ENCODE measurements at regions not wholly inside any gene's neighbourhood (a gene's known extent, or its start where the extent isn't known, plus 50 kb on each side); places are given as distances from the start of the nearest gene placed in this dataset.

DNA sequence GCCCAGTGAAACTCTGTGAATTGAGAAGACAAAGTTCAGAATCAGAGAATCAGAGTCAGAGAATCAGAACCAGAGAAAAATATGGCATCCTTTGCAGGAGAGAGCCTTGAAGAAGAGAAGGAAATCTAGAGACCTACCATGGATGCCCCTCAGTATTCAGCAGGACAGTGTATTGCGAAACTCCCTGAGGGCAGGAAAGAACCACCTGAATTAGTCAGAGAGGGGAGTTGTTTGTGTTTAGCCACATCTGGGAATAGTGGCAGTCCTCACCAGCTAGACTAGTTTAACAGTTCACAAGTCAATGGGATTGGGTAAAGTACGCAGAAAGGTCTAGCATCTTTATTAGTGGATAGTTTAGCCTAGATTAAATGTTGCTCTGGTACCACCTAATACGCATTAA, 1252.9 kb downstream of the CDY2B start:
- dilution Hi-C loops (cut with MboI; ENCODE audit: extremely low pct_ligation_motif_present, low sequenced_read_pairs) (no loop called here), intact Hi-C loops (cut with micrococcal nuclease) (no loop called here)
- FAIRE-seq: no peak
- Histone ChIP-seq H3K4me3 (replicated peaks in 1 of 3; ENCODE audit: insufficient read depth in 1 of 3, low read depth in 1 of 3, low read length in 3 of 3) (no peak overlapping the region), H3K27ac (ENCODE audit: insufficient read depth, low read depth, low read length) (no peak overlapping the region), H3K4me1 (ENCODE audit: control insufficient read depth, extremely low read depth, insufficient read depth, low read length) (no peaks in the 10 kb centered on the region), H2AFZ (ENCODE audit: low read depth, low read length) (no peak overlapping the region), H3K9me1 (replicated peaks; ENCODE audit: control insufficient read depth, extremely low read depth, insufficient read depth, low read length) (no peaks in the 10 kb centered on the region), H3K36me3 (ENCODE audit: control insufficient read depth in 2 of 2, extremely low read depth in 1 of 2, insufficient read depth in 2 of 2, low read length in 2 of 2) (no peaks in the 10 kb centered on the region), H4K20me1 (replicated peaks; ENCODE audit: control insufficient read depth, extremely low read depth, insufficient read depth, low read length) (no peaks in the 10 kb centered on the region), H3K79me2 (ENCODE audit: control insufficient read depth, insufficient read depth, low read length) (no peaks in the 10 kb centered on the region), H3K27me3 (ENCODE audit: control insufficient read depth in 2 of 2, insufficient read depth in 2 of 2, low read length in 2 of 2) (no peaks in the 10 kb centered on the region), H3K9ac (replicated peaks; ENCODE audit: extremely low read depth, insufficient read depth, low read length) (no peak overlapping the region), H3K9me3 (replicated peaks; ENCODE audit: control insufficient read depth, insufficient read depth, low read length) (no peaks in the 10 kb centered on the region), H3K4me2 (ENCODE audit: insufficient read depth, low read length) (no peak overlapping the region)
- no TSS peak for BruUV-seq (replicated peaks)
- no peak for DNase-seq (ENCODE audit: low read depth, low spot score)
- TF ChIP-seq MYC (IDR thresholded peaks at IDR 0.05; ENCODE audit: low read depth, low read length): no peak
- TF ChIP-seq, protein P1, sequence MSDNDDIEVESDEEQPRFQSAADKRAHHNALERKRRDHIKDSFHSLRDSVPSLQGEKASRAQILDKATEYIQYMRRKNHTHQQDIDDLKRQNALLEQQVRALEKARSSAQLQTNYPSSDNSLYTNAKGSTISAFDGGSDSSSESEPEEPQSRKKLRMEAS (IDR thresholded peaks at IDR 0.05; ENCODE audit: insufficient read depth, insufficient read length): no peak
- no peak for TF ChIP-seq FOS (IDR thresholded peaks at IDR 0.05; ENCODE audit: borderline replicate concordance, insufficient read depth, low read length)
- no peak for TF ChIP-seq EZH2 (IDR thresholded peaks at IDR 0.05; ENCODE audit: borderline replicate concordance, low read depth, low read length, severe bottlenecking)
- no peak for TF ChIP-seq POLR2A (IDR thresholded peaks at IDR 0.05; ENCODE audit: low read depth, low read length)
- no peak for TF ChIP-seq GATA2 (IDR thresholded peaks at IDR 0.05; ENCODE audit: insufficient read depth, insufficient read length, low read depth, low read length)
- TF ChIP-seq POLR2AphosphoS5 (IDR thresholded peaks at IDR 0.05; ENCODE audit: insufficient read depth, low read depth, low read length): no peak
- TF ChIP-seq JUN (IDR thresholded peaks at IDR 0.05; ENCODE audit: borderline replicate concordance, insufficient read depth, insufficient read length, low read depth): no peak
- TF ChIP-seq, protein P2, sequence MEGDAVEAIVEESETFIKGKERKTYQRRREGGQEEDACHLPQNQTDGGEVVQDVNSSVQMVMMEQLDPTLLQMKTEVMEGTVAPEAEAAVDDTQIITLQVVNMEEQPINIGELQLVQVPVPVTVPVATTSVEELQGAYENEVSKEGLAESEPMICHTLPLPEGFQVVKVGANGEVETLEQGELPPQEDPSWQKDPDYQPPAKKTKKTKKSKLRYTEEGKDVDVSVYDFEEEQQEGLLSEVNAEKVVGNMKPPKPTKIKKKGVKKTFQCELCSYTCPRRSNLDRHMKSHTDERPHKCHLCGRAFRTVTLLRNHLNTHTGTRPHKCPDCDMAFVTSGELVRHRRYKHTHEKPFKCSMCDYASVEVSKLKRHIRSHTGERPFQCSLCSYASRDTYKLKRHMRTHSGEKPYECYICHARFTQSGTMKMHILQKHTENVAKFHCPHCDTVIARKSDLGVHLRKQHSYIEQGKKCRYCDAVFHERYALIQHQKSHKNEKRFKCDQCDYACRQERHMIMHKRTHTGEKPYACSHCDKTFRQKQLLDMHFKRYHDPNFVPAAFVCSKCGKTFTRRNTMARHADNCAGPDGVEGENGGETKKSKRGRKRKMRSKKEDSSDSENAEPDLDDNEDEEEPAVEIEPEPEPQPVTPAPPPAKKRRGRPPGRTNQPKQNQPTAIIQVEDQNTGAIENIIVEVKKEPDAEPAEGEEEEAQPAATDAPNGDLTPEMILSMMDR (IDR thresholded peaks at IDR 0.05; ENCODE audit: extremely low read depth in 1 of 2, insufficient read depth in 1 of 2, low read depth in 1 of 2, low read length in 2 of 2): no peak
- CTCF ChIA-PET: no interaction called here
- POLR2A ChIA-PET: no interaction called here

All from endothelial cell of umbilical vein (primary cell).